H1 (cell line): ENCODE measurements at regions not wholly inside any gene's neighbourhood (a gene's known extent, or its start where the extent isn't known, plus 50 kb on each side); places are given as distances from the start of the nearest gene placed in this dataset.

ENCODE experiments used
- CTCF ChIA-PET: fragments of 300-600 bp; sonication (Branson Sonifier 250); formaldehyde crosslinking; loops from one replicate; lab custom pipeline; 2021; ENCODE audit not compliant: partially characterized antibody; lab: Charles Lee
- POLR2A ChIA-PET: fragments of 300-600 bp; sonication (Branson Sonifier 250); formaldehyde crosslinking; loops from one replicate; lab custom pipeline; 2021; ENCODE audit warnings: inconsistent platforms; ENCODE audit not compliant: partially characterized antibody; lab: Charles Lee
- DNase-seq, 2 experiments: peaks; one replicate each; pipeline versions ENCODE4 v3.0.0 to v3.0.0-alpha.2; 2010 to 2022; ENCODE audit warnings: low spot score in 2 of 2, low read depth in 1 of 2, mixed read lengths in 1 of 2
- FAIRE-seq: peaks from 2 replicates; lab custom pipeline; 2011; peaks lifted over from hg19 to GRCh38; lab: Jason Lieb, UNC
- H2AFZ ChIP-seq: 2 replicates; pipeline ENCODE4 v1.8.1; 2012; ENCODE audit warnings: low read length, inconsistent platforms
- H2AK5ac ChIP-seq: 2 replicates; pipeline ENCODE4 v1.6.1; 2013; ENCODE audit warnings: low read depth, low read length
- H2BK120ac ChIP-seq: replicated peaks from 2 replicates; pipeline ENCODE3; 2013; ENCODE audit warnings: low read depth, low read length, inconsistent platforms
- H2BK12ac ChIP-seq: 2 replicates; pipeline ENCODE4 v1.6.1; 2013; ENCODE audit warnings: low read depth, low read length
- H2BK15ac ChIP-seq: 2 replicates; pipeline ENCODE4 v1.6.1; 2013; ENCODE audit warnings: low read length
- H2BK20ac ChIP-seq: 2 replicates; pipeline ENCODE4 v1.6.1; 2013; ENCODE audit warnings: low read length
- H2BK5ac ChIP-seq: 2 replicates; pipeline ENCODE4 v1.6.1; 2013; ENCODE audit warnings: low read depth, low read length
- H3K14ac ChIP-seq: 2 replicates; pipeline ENCODE4 v1.6.1; 2013; ENCODE audit warnings: inconsistent platforms; ENCODE audit not compliant: insufficient read length
- H3K18ac ChIP-seq: 2 replicates; pipeline ENCODE4 v1.6.1; 2013; ENCODE audit warnings: low read length; ENCODE audit errors: extremely low read depth
- H3K23ac ChIP-seq: 2 replicates; pipeline ENCODE4 v1.6.1; 2013; ENCODE audit warnings: inconsistent platforms; ENCODE audit not compliant: insufficient read length
- H3K23me2 ChIP-seq: 2 replicates; pipeline ENCODE4 v1.6.1; 2013; ENCODE audit warnings: low read depth, low read length
- H3K27ac ChIP-seq: 2 replicates; pipeline ENCODE4 v1.6.1; 2011; ENCODE audit warnings: low read depth, low read length, inconsistent platforms
- H3K27me3 ChIP-seq, 4 experiments: replicated peaks in 1 of 4; 1 replicate in 1 of 4; 2 replicates in 3 of 4; pipeline versions ENCODE4 v1.6.1 to v1.8.1; 2011 to 2013; ENCODE audit warnings: low read length in 3 of 4, mild to moderate bottlenecking in 3 of 4, inconsistent platforms in 2 of 4, mixed read lengths in 2 of 4, moderate library complexity in 1 of 4; ENCODE audit not compliant: control insufficient read depth in 3 of 4, insufficient read depth in 3 of 4; ENCODE audit errors: extremely low read depth in 1 of 4
- H3K36me3 ChIP-seq, 4 experiments: 2 replicates each; pipeline versions ENCODE4 v1.6.1 to v1.8.1; 2011 to 2013; ENCODE audit warnings: mild to moderate bottlenecking in 4 of 4, low read length in 3 of 4, moderate library complexity in 2 of 4, control low read depth in 1 of 4, inconsistent platforms in 1 of 4; ENCODE audit not compliant: insufficient read depth in 4 of 4, control insufficient read depth in 2 of 4
- H3K4ac ChIP-seq: replicated peaks from 2 replicates; pipeline ENCODE3; 2013; ENCODE audit warnings: low read length, low read depth, mixed read lengths, inconsistent platforms; ENCODE audit not compliant: insufficient read length
- H3K4me1 ChIP-seq, 4 experiments: replicated peaks in 1 of 4; 1 replicate in 1 of 4; 2 replicates in 3 of 4; pipeline versions ENCODE4 v1.6.1 to v1.8.1; 2011 to 2013; ENCODE audit warnings: low read length in 3 of 4, inconsistent platforms in 2 of 4, mixed read lengths in 1 of 4; ENCODE audit not compliant: insufficient read depth in 4 of 4, control insufficient read depth in 3 of 4
- H3K4me2 ChIP-seq, 2 experiments: 2 replicates each; pipeline versions ENCODE4 v1.6.1 to v1.8.1; 2011 to 2013; ENCODE audit warnings: low read depth in 2 of 2, low read length in 2 of 2, control low read depth in 1 of 2, inconsistent platforms in 1 of 2, mild to moderate bottlenecking in 1 of 2; ENCODE audit not compliant: insufficient read depth in 1 of 2
- H3K4me3 ChIP-seq, 4 experiments: fragments of 200-600, 300-600 bp in 1 of 4; sonication (generic), shearing (Covaris generic), sonication (Bioruptor Twin) in 1 of 4; 2 replicates each; pipeline versions ENCODE4 v1.5.1 to v1.8.1; 2011 to 2016; ENCODE audit warnings: low read length in 4 of 4, low read depth in 3 of 4, control low read depth in 2 of 4, inconsistent platforms in 2 of 4, mild to moderate bottlenecking in 2 of 4, mixed read lengths in 1 of 4, moderate library complexity in 1 of 4; ENCODE audit not compliant: insufficient read depth in 2 of 4; ENCODE audit errors: extremely low read depth in 1 of 4
- H3K56ac ChIP-seq: replicated peaks from 2 replicates; pipeline ENCODE3; 2013; ENCODE audit warnings: low read depth, mild to moderate bottlenecking, mixed read lengths, low read length, inconsistent platforms; ENCODE audit not compliant: insufficient read length
- H3K79me1 ChIP-seq: 2 replicates; pipeline ENCODE4 v1.6.1; 2013; ENCODE audit warnings: low read depth, low read length, control low read depth
- H3K79me2 ChIP-seq, 2 experiments: 2 replicates each; pipeline versions ENCODE4 v1.6.1 to v1.8.1; 2012 to 2013; ENCODE audit warnings: low read length in 2 of 2, mild to moderate bottlenecking in 2 of 2, inconsistent platforms in 1 of 2; ENCODE audit not compliant: insufficient read depth in 2 of 2, control insufficient read depth in 1 of 2
- H3K9ac ChIP-seq, 4 experiments: replicated peaks in 1 of 4; 1 replicate in 1 of 4; 2 replicates in 3 of 4; pipeline versions ENCODE4 v1.6.1 to v1.8.1; 2011 to 2013; ENCODE audit warnings: low read depth in 3 of 4, low read length in 3 of 4, control low read depth in 2 of 4, mild to moderate bottlenecking in 2 of 4, moderate library complexity in 2 of 4, inconsistent platforms in 1 of 4; ENCODE audit errors: extremely low read depth in 1 of 4
- H3K9me3 ChIP-seq, 2 experiments: 2 replicates each; pipeline versions ENCODE4 v1.6.1 to v1.8.1; 2012 to 2013; ENCODE audit warnings: mild to moderate bottlenecking in 2 of 2, moderate library complexity in 2 of 2, control low read depth in 1 of 2, inconsistent platforms in 1 of 2, low read depth in 1 of 2, low read length in 1 of 2, mixed read lengths in 1 of 2; ENCODE audit not compliant: insufficient read depth in 2 of 2
- H4K20me1 ChIP-seq, 2 experiments: replicated peaks in 1 of 2; 2 replicates each; pipeline versions ENCODE3 to v1.8.1; 2011 to 2013; ENCODE audit warnings: inconsistent platforms in 2 of 2, low read length in 2 of 2, mild to moderate bottlenecking in 1 of 2; ENCODE audit not compliant: insufficient read depth in 2 of 2, control insufficient read depth in 1 of 2
- H4K5ac ChIP-seq: 2 replicates; pipeline ENCODE4 v1.6.1; 2013; ENCODE audit warnings: low read length, low read depth, mixed read lengths, inconsistent platforms; ENCODE audit not compliant: insufficient read length
- H4K8ac ChIP-seq: 2 replicates; pipeline ENCODE4 v1.8.0; 2013; ENCODE audit warnings: mild to moderate bottlenecking, moderate library complexity, low read length, inconsistent platforms; ENCODE audit not compliant: insufficient read depth; ENCODE audit errors: extremely low read depth
- H4K91ac ChIP-seq: replicated peaks from 2 replicates; pipeline ENCODE3; 2013; ENCODE audit warnings: low read length, mixed read lengths, inconsistent platforms; ENCODE audit not compliant: insufficient read length
- EGR1 ChIP-seq: IDR thresholded peaks from 2 replicates; pipeline ENCODE4 v1.6.1; 2011; ENCODE audit warnings: low read depth, low read length, borderline replicate concordance
- GABPA ChIP-seq: IDR thresholded peaks from 2 replicates; pipeline ENCODE4 v1.6.1; 2011; ENCODE audit warnings: mild to moderate bottlenecking, low read length, moderate library complexity, borderline replicate concordance; ENCODE audit not compliant: insufficient read depth
- GTF2F1 ChIP-seq: IDR thresholded peaks from 2 replicates; pipeline ENCODE4 v1.6.1; 2012; ENCODE audit warnings: low read depth, low read length, improper control_type of control experiment, borderline replicate concordance
- KDM5A ChIP-seq: fragments of 200-600 bp; IDR thresholded peaks from 2 replicates; pipeline ENCODE4 v1.7.1; 2012; ENCODE audit warnings: mild to moderate bottlenecking, low read length, inconsistent platforms, mixed read lengths
- MAFK ChIP-seq: IDR thresholded peaks from 2 replicates; pipeline ENCODE4 v1.6.1; 2012; ENCODE audit warnings: low read depth, mild to moderate bottlenecking, improper control_type of control experiment, low read length
- NRF1 ChIP-seq: IDR thresholded peaks from 2 replicates; pipeline ENCODE4 v1.6.1; 2011; ENCODE audit warnings: mild to moderate bottlenecking, low read depth, low read length, improper control_type of control experiment
- POU5F1 ChIP-seq: IDR thresholded peaks from 2 replicates; pipeline ENCODE4 v1.6.1; 2011; ENCODE audit warnings: low read depth, mild to moderate bottlenecking, low read length, moderate library complexity
- RBBP5 ChIP-seq: IDR thresholded peaks from 2 replicates; pipeline ENCODE4 v1.7.1; 2012; ENCODE audit warnings: low read depth, mild to moderate bottlenecking, inconsistent platforms, low read length, moderate library complexity, borderline replicate concordance
- RFX5 ChIP-seq: IDR thresholded peaks from 2 replicates; pipeline ENCODE4 v1.6.1; 2011; ENCODE audit warnings: low read depth, low read length, improper control_type of control experiment, borderline replicate concordance
- RNF2 ChIP-seq: fragments of 200-900, 300-1000 bp; sonication (generic); IDR thresholded peaks from 2 replicates; pipeline ENCODE4 v1.7.1; 2016; ENCODE audit warnings: borderline replicate concordance, low read depth, mild to moderate bottlenecking, antibody characterized with exemption, low read length; ENCODE audit not compliant: poor library complexity, severe bottlenecking; ENCODE audit errors: missing control alignments
- SIRT6 ChIP-seq: IDR thresholded peaks from one replicate; pipeline ENCODE4 v1.7.1; 2012; ENCODE audit warnings: low read length, inconsistent platforms
- SP4 ChIP-seq: IDR thresholded peaks from 2 replicates; pipeline ENCODE4 v1.6.1; 2012; ENCODE audit warnings: low read length, inconsistent platforms
- SRF ChIP-seq: IDR thresholded peaks from 2 replicates; pipeline ENCODE4 v1.6.1; 2011; ENCODE audit warnings: mild to moderate bottlenecking, low read depth, low read length, moderate library complexity
- TAF7 ChIP-seq: optimal IDR thresholded peaks from 2 replicates; pipeline ENCODE3; 2011; ENCODE audit warnings: low read depth, mild to moderate bottlenecking, inconsistent platforms, low read length, moderate library complexity, borderline replicate concordance

DNA sequence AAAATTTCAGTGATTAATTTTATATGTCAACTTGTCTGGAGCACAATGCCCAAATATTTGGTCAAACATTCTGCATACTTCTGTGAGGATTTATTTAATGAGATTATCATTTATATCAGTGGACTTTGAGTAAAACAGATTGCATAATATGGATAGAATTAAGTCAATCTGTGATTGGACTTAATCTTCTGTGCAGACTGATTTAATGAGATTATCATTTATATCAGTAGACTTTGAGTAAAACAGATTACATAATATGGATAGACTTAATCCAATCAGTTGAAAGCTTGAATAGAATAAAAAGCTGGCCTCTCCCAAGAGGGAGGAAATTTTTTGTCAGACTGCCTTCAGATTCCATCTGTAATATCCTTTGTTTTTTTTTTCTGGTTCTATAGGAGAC lies 1413.2 kb downstream of the LRFN5 start:
- no peak overlapping the region for H2BK5ac ChIP-seq
- H3K9ac ChIP-seq, result no peak overlapping the region
- no peaks in the 10 kb centered on the region for H3K36me3 ChIP-seq
- no peak overlapping the region for H3K14ac ChIP-seq
- no peak overlapping the region for H2AFZ ChIP-seq
- H2AK5ac ChIP-seq, result no peak overlapping the region
- H3K79me2 ChIP-seq, result no peaks in the 10 kb centered on the region
- H3K4ac ChIP-seq, result no peak overlapping the region
- no peak overlapping the region for H4K5ac ChIP-seq
- no peaks in the 10 kb centered on the region for H3K4me1 ChIP-seq
- H2BK20ac ChIP-seq, result no peak overlapping the region
- TF ChIP-seq KDM5A, result no peak
- TF ChIP-seq MAFK, result no peak
- no peak for TF ChIP-seq SP4
- no peak for TF ChIP-seq GABPA
- TF ChIP-seq SRF, result no peak
- no peak for TF ChIP-seq RNF2
- no peak for TF ChIP-seq TAF7
- TF ChIP-seq RFX5, result no peak
- TF ChIP-seq RBBP5, result no peak
- no peak for TF ChIP-seq POU5F1
- no peak for TF ChIP-seq NRF1
- no peak for TF ChIP-seq SIRT6
- no peak for TF ChIP-seq EGR1
- no peak for TF ChIP-seq GTF2F1
- TF ChIP-seq, all 59 proteins: peak for 0
- H3K18ac ChIP-seq, result no peak overlapping the region
- DNase-seq (no peak), FAIRE-seq (no peak)
- no peaks in the 10 kb centered on the region; the same call in 1 of the 2 replicates for H3K23me2 ChIP-seq
- no peaks in the 10 kb centered on the region for H3K79me1 ChIP-seq
- no peak overlapping the region for H3K56ac ChIP-seq
- no peaks in the 10 kb centered on the region for H4K20me1 ChIP-seq
- no peak overlapping the region for H2BK15ac ChIP-seq
- no peak overlapping the region for H2BK12ac ChIP-seq
- ChIA-PET POLR2A (no interaction called here), CTCF (interaction anchor here (0.6 kb wide), 2 partner anchors 14 to 88 kb away, joined by 3 to 6 read pairs; no protein-coding TSS in a partner anchor)
- H3K4me2 ChIP-seq, result no peak overlapping the region
- no peaks in the 10 kb centered on the region for H3K27me3 ChIP-seq
- H4K8ac ChIP-seq, result no peak overlapping the region
- no peak overlapping the region for H4K91ac ChIP-seq
- no peak overlapping the region for H3K4me3 ChIP-seq
- no peak overlapping the region for H2BK120ac ChIP-seq
- no peak overlapping the region for H3K27ac ChIP-seq
- no peak overlapping the region for H3K23ac ChIP-seq
- no peaks in the 10 kb centered on the region for H3K9me3 ChIP-seq
